NCI-H82 treated with DMSO at 0.1 percent for 48 hours (cell line): ENCODE measurements at regions not wholly inside any gene's neighbourhood (a gene's known extent, or its start where the extent isn't known, plus 50 kb on each side); places are given as distances from the start of the nearest gene placed in this dataset.

Source experiments
- DNase-seq: peaks from one replicate; lab custom pipeline; 2025; ENCODE audit not compliant: unreplicated experiment; lab: John Stamatoyannopoulos, UW

- no peak for DNase-seq
These were observed 697.9 kb upstream of the ADAMTS16 start for GRCh38 chr5:4442221-4442620.

GRCh38 chr5:4447657-4448056 lies 692.5 kb upstream of the ADAMTS16 start:
- DNase-seq, result no peak

- no peak for DNase-seq
These were observed 686.5 kb upstream of the ADAMTS16 start for GRCh38 chr5:4453655-4454054.

GRCh38 chr5:4479426-4479825 lies 660.7 kb upstream of the ADAMTS16 start:
- no peak for DNase-seq

GRCh38 chr5:4480528-4481349 lies 659.4 kb upstream of the ADAMTS16 start:
- DNase-seq, result peak; percentile 29

GRCh38 chr5:4487581-4487980 lies 652.5 kb upstream of the ADAMTS16 start:
- DNase-seq, result no peak

- no peak for DNase-seq
These were observed 628.0 kb upstream of the ADAMTS16 start for GRCh38 chr5:4511996-4512656.

GRCh38 chr5:4513381-4513780 lies 626.7 kb upstream of the ADAMTS16 start:
- DNase-seq, result no peak

- no peak for DNase-seq
These were observed 626.0 kb upstream of the ADAMTS16 start for GRCh38 chr5:4514067-4514648.

- no peak for DNase-seq
These were observed 621.0 kb upstream of the ADAMTS16 start for GRCh38 chr5:4518903-4519672.

GRCh38 chr5:4520559-4520958 lies 619.6 kb upstream of the ADAMTS16 start:
- no peak for DNase-seq

- no peak for DNase-seq
These were observed 617.1 kb upstream of the ADAMTS16 start for GRCh38 chr5:4523038-4523437.

GRCh38 chr5:4531756-4532704 lies 608.1 kb upstream of the ADAMTS16 start:
- DNase-seq, result no peak

GRCh38 chr5:4532705-4533080 lies 607.4 kb upstream of the ADAMTS16 start:
- no peak for DNase-seq

- DNase-seq, result no peak
These were observed 606.5 kb upstream of the ADAMTS16 start for GRCh38 chr5:4533457-4534105.

GRCh38 chr5:4537489-4537888 lies 602.6 kb upstream of the ADAMTS16 start:
- no peak for DNase-seq

- DNase-seq, result no peak
These were observed 599.6 kb upstream of the ADAMTS16 start for GRCh38 chr5:4540375-4541173.

GRCh38 chr5:4541334-4541733 lies 598.8 kb upstream of the ADAMTS16 start:
- DNase-seq, result no peak

GRCh38 chr5:4542145-4542778 lies 597.9 kb upstream of the ADAMTS16 start:
- no peak for DNase-seq
